HG03159 (cell line): ENCODE measurements at regions not wholly inside any gene's neighbourhood (a gene's known extent, or its start where the extent isn't known, plus 50 kb on each side); places are given as distances from the start of the nearest gene placed in this dataset.

Experiments used
- ATAC-seq: cut with Tn5 transposase; IDR thresholded peaks from one replicate; pipeline ENCODE4 v1.9.1; 2021; ENCODE audit warnings: mild to moderate bottlenecking, moderate library complexity; ENCODE audit not compliant: unreplicated experiment

DNA sequence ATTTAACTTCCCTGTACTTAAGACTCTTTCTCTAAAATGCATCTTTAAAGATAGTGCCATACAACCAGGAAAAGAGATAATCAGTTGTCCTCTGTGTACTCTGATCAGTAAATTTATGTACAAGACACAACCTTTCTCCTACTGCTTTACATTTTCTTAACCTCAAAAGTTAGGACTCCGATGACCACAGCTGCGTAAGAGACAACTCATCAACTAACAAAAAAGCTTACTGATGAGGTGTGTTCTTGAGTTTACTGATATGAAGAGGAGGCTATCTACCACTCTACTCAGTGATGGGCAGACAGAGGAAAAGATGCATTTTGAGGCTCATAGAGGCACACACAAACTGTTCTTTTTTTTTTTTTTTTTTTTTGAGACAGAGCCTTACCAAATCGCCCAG, 71.4 kb upstream of the HIF1A start:
- ATAC-seq = no peak

DNA sequence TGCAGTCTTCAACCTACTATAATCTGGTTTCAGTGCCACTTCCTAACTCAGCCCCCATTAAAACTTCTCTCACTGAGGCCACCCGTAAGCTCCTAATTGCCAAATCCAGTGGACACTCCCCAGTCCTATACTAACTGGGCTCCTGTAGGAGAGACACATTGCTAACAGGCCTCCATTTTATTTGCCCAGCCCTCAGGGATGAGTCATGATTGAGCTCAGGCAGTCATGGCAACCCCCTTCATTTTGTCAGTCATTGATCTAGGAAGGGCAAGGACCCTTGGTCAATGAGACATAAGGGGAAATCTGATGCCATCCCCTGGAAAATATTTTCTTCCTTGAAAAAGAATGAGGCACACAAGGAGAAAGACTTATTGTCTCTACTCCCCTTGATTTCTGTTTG, 70.1 kb upstream of the HIF1A start:
- ATAC-seq = no peak

DNA sequence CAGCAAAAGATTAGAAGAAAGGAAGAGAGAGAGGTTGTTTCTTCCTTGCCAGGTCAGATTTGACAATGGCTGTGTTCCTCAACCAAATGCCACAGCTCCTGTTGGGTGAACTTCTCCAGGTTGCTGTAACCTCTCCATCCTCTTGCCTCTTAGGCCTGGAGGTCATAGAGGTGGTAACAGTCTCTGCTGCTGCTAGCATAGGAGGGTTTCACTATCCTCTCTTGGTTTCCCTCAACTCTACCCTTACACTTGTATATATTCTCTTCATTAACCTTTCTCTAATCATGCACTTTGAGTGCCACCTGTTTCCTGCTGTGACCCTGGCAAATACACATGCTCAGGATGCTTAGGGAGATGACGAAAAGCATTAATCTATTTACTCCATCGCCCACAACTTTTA, 67.7 kb upstream of the HIF1A start:
- ATAC-seq = no peak

DNA sequence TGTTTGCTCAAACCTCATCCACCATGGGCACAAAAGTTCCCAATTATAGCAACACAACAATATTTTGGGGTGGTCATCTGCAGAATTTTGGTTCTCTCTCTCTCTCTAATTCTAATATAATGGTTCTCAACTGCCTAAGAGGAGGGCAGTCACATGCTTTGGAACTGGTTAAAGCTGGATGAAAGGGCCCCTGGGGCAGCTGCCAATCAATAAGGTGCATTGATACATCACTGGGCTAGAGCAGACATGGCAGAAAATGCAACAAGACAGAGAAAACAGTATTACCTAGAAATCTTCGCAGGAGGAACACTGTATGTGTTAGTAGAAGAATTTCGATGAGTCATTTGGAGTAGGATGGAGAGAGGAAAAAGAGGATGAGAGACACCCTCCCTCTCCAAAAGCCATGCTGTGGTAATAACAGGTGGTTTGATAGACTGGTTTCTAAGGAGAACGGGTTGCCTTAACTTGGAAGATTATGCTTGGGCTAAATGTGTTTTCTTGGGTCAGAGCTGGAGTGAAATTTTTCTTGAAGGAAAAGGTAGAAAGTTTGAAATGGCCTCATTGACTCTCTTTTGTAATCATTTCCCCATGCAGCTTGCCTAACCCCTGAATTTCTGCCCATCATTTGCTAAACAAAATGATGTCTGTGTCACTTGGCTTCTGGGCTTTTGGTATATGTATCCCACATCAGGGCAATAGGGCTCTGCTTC, 67.1 kb upstream of the HIF1A start:
- no peak for ATAC-seq

DNA sequence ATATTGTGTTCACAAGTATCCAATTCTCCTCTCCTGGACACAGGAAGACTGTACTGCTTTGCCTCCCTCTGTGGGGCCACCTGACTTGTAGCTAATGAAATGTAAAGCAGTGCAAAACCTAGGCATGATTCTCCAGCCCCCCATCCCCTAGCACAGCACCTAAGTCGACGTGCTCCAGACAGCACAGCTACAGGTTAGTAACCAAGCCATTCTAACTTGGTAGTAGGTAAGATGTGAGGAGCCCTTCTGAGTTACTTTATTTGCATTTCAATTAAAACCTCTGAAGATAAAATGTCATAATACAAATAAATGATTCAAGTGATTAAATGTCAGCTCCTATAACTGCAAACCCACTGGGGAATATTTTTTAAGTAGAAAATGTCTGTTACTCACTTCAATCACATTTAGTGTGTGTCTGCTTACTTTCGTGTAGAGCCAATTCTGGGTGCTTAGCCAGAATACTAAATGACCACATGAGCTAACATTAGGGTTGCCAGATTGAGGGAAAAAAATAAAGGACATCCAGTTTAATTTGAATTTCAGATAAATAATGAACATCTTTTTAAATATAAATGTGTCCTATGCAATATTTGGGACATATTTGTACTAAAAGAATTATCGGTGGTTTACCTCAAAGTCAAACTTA, 64.8 kb upstream of the HIF1A start:
- no peak for ATAC-seq

DNA sequence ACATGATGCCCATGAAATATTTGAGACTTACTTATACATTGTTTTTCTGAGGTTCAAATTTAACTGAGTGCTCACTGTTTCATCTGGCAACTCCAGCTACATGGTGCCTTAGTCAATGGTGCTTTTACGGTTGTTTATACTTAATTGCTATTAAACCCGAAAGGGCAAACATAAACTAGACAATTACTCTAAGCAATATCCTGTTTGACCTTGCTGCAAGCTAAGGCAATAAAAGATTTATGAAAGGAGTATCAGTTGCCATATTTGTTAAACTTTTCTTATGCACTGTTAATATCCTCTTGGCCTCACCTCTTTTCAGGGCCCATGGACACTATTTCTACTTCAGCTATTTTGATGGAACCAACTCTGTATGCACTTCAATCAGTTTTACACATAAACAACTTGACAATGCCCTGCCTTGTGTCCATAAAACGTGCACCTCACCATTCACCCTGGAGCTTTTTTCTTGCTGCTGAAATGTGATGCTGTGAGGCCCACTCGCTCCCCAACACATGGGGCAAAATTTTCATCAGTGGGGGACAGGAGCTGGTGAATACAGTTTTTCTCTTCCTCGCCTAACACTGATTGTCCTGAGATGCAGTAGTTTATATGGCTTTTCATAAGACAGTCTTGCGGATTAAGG, 64.1 kb upstream of the HIF1A start:
- no peak for ATAC-seq

DNA sequence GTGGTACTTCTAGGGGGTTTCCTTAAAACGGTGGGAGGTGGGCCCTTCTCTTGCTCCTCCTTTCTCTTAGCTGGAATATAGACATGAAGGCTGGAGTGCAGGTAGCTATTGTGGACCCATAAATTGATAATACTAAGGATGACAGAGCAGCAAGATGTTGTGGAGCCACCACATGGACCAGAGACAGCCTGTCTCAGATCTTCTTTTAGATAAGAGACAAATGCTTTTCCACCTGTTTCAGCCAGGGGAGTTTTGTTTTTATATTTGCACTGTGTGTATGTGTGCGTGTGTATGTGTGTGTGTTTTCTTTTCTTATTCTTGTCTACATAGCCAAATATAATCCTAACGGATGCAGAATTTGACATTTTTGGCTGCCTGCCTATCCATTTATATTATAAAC, 62.9 kb upstream of the HIF1A start:
- no peak for ATAC-seq

DNA sequence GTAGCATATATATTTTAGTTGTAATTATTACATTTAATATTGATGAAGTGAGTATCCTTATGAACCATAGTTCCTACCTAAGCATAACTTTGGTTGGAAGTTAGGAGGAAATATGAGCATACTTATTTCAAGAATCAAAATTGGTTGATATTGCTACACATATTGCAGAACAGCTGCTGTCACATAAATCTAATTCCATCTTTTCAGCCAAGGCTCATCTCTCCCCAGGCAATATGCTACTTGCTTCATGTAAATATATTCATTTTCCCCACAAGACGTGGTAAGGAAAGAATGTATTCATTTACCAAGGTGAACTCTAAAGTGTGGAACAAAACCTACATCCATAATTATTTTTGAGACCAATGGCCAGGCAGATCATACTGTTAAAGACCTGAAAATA, 62.5 kb upstream of the HIF1A start:
- no peak for ATAC-seq

DNA sequence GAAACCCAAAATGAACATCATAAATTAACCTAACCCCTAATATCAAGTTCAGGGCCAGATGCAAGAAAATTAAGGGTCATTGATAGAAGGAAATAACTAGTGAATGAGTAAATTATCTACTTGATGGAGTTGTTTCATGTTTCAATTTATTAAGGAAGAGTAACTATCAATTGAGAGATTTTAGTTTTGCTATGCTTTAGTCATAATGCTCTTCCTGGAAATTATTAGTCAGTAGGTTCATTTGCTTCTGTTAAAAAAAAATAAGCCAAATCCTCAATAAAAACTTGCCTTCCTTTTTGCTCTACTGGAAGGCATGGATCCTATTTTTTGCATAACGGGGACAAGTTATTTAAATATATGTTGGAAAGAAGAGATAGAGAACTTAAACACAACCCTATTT, 59.0 kb upstream of the HIF1A start:
- ATAC-seq = no peak

DNA sequence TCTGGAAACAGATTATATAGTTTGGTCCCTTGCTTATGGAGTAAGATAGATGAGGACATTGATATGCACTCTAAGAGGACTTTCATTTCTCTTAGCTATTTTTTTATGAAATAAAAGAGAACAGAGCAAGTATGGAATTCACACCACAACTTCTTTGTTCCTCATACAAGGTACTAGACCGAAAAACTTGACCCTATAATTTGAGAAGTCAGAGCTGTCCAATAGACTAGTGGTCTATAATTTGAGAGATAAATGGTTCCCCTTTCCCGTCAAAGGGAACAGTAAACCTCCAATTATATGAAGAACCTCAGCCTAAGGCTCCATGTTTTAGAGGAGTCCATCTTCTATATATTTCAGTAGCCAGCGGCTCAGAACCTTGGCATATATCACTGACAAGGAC, 58.5 kb upstream of the HIF1A start:
- no peak for ATAC-seq

DNA sequence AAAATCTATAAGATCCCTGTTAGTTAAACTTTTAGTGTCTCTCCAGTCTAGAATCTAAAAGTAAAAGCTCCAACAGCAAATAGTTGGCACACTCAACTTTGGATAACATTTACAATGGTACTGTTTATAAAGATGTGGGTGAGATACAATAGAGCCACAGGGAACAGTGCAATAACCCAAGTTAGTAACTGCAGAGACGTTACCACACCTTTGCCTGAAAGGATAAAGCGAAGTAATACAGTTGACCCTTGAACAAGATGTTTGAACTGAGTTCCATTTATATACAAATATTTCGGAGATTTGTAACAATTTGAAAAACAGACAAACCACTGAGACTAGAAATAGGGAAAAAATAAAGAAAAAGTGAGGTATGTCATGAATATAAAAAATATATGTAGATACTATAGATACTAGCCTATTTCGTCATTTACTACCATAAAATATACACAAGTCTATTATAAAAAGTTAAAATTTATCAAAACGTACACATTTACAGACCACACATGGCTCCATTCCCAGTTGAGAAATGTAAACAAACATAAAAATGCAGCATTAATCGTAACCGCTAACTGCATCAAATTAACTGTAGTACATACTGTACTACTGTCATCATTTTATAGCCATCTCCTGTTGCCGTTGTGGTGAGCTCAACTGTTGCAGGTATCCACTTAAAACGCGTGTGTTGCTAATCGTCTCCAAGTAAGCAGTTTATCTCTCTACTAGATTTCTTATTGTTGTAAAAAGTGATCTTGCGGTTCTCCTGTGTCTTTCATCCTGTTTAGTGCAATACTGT, 56.5 kb upstream of the HIF1A start:
- no peak for ATAC-seq

DNA sequence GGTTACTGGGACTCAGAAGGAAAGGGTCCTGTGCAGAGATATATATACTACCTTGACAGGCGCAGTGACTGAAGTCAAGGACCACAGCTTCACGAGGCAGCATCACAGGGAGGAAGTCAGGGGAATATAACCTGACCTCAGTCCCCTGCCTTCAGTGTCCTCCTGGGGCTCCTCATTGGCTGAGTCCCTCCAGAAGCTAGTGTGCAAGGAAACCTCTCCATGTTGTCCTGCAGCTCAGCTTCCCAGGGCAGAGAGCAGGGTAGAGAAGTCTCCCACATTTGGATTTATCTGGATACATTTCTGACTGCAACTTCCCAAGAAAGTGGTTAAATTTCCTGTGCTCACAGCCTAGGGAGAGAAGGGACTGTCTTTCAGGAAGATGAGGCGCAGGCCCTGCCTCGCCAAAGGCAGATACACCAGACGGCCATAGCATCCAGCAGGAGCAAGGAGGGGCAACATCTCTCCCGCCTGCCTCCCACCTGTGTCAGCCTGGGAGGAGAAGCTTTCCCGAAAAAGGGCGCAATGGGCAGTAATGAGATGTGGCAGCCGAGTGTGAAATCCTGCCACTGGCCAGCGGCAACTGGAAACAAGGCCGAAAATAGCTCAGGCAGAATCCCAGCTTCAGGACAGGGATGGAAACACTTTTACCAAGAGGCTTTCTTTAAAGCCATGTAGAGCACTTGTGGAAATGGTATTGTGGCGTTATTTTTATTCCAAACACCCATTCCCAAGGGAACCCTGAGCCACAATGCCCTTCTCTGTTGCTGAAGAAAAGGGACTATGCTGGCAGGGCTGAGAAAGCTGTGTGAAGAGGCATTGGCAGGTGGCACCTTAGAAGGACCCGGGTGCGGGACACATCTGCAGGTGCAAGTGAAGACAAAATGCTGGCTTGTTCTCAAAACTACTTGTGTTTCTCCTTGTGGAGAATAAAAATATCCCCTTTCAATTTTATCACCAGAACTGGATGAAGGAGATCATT, 54.9 kb upstream of the HIF1A start:
- no peak for ATAC-seq

DNA sequence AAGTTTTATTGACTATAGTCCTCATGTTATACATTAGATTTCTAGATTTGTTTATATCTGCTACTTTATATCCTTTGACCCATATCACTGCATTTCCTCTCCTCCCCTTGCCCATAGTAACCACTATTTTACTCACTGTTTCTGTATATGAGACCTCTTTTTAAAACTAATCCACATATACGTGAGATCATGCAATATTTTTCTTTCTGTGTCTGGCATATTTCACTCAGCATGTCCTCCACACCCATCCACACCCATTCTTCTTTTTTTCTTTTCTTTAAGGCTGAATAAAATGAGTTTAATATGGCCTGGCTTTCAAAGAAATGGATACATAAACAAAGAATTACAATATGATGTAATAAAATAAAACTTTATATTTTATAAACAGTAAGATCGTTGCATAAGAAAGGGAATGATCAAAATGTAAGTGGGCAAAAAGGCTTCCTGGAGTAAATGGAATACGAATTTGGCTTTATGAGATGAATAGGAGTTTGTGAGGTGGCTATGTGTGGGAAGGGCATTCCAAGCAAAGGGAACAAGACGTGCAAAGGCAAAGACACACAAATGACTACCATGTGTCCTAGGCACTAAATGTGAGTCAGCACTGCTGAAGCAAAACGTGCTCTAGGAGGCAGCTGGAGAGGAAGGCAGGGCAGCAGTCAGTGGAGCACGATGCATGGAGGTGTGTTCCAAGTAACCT, 53.2 kb upstream of the HIF1A start:
- no peak for ATAC-seq

DNA sequence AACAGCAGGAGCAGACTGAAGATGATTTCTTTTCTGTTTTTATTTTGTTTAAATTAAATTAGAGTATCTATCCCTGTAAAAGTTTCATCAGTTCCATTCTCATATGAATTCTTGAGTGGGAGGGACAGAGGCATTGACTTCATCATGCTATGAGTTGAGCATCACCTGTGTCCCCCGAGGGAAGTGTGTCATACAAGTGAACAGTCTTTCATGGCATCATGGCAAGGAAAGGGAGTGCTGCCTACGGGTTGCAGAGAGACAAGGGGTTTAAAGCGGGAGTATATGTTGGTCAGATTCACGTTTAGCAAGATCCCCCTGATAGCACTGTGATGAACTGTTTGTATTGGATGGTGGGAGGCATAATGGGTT, 52.7 kb upstream of the HIF1A start:
- ATAC-seq = no peak

DNA sequence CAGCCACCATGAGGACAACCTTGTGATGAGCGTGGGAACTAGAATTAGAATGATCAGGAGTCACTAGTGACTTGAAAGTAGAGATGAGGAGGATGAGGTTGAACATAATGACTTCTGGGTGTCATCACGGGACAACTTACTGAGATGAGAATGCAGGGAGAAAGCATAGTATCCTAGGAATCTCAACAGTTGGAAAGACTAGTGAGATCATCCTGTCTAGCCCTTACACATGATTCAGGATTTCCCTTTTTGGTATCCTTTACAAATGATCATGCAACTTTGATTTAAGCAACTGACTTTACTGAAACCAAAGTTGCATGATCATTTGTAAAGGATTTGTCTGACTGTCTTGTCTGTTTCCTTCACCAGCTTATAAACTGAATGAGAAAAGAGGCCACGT, 51.8 kb upstream of the HIF1A start:
- ATAC-seq = no peak

DNA sequence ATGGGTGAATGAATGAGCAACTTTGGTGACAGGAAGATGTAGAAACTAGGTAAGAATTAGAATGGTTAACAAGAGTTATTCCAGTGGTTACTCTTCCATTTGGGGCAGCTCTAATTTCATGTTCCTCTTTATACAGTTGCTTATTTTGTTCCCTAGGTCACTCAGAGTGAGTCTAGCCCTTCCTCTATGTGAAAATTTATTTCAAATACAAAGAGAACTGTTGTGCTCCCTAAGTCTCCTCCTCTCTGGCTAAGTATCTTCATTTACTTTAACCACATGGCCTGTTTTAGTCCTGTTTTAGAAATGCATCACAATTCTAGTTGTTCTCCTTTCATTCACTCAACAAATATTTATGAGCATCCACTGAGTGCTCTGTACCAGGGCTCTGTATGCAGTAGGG, 51.1 kb upstream of the HIF1A start:
- no peak for ATAC-seq

DNA sequence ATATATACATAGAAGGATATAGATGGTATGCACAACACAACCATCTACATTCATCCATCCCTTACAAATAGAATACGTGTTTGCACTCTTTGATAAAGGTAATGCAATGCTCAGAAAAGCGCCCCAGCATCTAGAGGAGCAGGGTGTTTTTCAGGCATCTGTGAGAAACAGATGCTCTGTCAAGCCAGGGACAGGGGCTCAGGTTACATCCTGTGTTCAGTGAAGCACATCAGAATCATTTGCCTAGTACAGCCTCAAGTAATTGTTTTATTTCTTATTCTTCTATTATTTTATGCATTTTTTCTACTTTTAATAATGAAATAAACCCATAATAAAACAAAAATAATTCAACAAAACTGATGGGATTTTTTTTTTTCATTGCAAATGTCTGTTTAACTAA, 50.5 kb upstream of the HIF1A start:
- peak; percentile 74 for ATAC-seq

DNA sequence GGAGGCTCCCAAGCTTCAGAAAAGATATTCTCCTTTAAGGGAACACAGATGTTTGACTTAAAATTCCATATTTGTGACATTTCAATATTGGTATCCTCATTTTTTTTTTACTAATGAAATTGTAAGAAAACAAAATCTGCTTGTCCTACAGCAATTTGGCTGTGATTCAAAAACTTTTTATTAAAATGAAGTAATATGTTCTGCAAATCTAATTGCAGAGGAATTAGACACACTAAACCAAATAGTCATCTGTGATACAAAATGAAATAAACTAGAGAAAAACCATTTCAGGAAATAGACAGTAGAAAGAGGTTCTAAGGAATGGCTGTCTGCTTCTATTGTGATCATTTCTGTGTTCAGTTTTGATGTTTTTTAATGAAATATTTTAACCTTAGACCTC, 50.1 kb upstream of the HIF1A start:
- no peak for ATAC-seq
